Ovary (tissue), 7 donors: ENCODE measurements at regions not wholly inside any gene's neighbourhood (a gene's known extent, or its start where the extent isn't known, plus 50 kb on each side); places are given as distances from the start of the nearest gene placed in this dataset.

ENCODE experiments used
- DNase-seq, 5 donors: peaks; one replicate each; pipeline ENCODE4 v3.0.0-alpha.2; 2019 to 2020
- H3K27ac ChIP-seq, 2 donors: fragments of 200-600 bp; one replicate each; pipeline versions ENCODE4 v1.5.1 to v1.8.0; 2019 to 2022
- H3K27me3 ChIP-seq: fragments of 200-600 bp; one replicate; pipeline ENCODE4 v1.8.0; 2022
- H3K36me3 ChIP-seq: fragments of 200-600 bp; sonication (generic); one replicate; pipeline ENCODE4 v1.5.1; 2019
- H3K4me1 ChIP-seq: one replicate; pipeline ENCODE4 v1.8.1; 2013; ENCODE audit warnings: mild to moderate bottlenecking, moderate library complexity; ENCODE audit not compliant: insufficient read depth
- H3K4me3 ChIP-seq: fragments of 200-600 bp; sonication (generic); one replicate; pipeline ENCODE4 v1.5.1; 2017
- H3K9me3 ChIP-seq, 2 donors: fragments of 200-600 bp in 1 of 2; sonication (generic) in 1 of 2; one replicate each; pipeline versions ENCODE4 v1.5.1 to v1.8.1; 2013 to 2019; ENCODE audit warnings: mild to moderate bottlenecking in 1 of 2, moderate library complexity in 1 of 2
- CTCF ChIP-seq, 3 donors: fragments of 450-650 bp in 2 of 3; fragments of 200-600 bp in 1 of 3; IDR thresholded peaks; one replicate each; pipeline versions ENCODE4 v1.5.1 to v1.8.0; 2016 to 2022; ENCODE audit warnings: antibody characterized with exemption in 3 of 3, mild to moderate bottlenecking in 1 of 3
- EP300 ChIP-seq: sonication (generic); formaldehyde crosslinking; IDR thresholded peaks from one replicate; pipeline ENCODE4 v1.6.1; 2017; ENCODE audit warnings: antibody characterized with exemption
- POLR2A ChIP-seq: fragments of 450-650 bp; IDR thresholded peaks from one replicate; pipeline ENCODE4 v1.6.1; 2017; ENCODE audit warnings: antibody characterized with exemption, mild to moderate bottlenecking, moderate library complexity
- WGBS, 3 donors: extraction: QIAGEN DNeasy Blood & Tissue Kit in 1 of 3; methylation state at CpG; one replicate each; pipeline versions ENCODE4 v1.1.5 to v1.1.7; 2013 to 2017; 5-methylcytosine and 5-hydroxymethylcytosine counted together
- intact Hi-C, 4 donors: fragments of 100-400 bp; cut with DNase I; formaldehyde crosslinking; loops; one replicate each; pipeline versions ENCODE4 v1.11.0 to v1.15.1; 2022 to 2023
- donor health status: DM: no; HTN: no; CAD: no; lungs with moderate emphysema.
- donor health status: DM: no; HTN: no; CAD: no.
- donor health status: Bipolar disorder and iron deficiency.
- donor health status: DM: no; HTN: no; CAD: no.
- donor health status: DM: yes; HTN: yes; CAD: no.

- intact Hi-C loops: no loop called here
- Histone ChIP-seq H3K36me3 (no peaks in the 10 kb centered on the region), H3K27ac (no peak overlapping the region), H3K27me3 (no peaks in the 10 kb centered on the region), H3K9me3 (no peaks in the 10 kb centered on the region), H3K4me1 (peaks cover 2% of the 10 kb centered on the region), H3K4me3 (no peak overlapping the region)
- no peak for DNase-seq
- 71 to 90% (median 84%) methylated on average over 3 of the region's 3 CpGs for WGBS, 3 donors
- TF ChIP-seq CTCF (IDR thresholded peaks at IDR 0.05) (no peak), EP300 (no peak), POLR2A (no peak)
Measured at GRCh38 chr14:89504091-89504490, 87.1 kb upstream of the FOXN3 start.

- Histone ChIP-seq H3K4me3 (no peak overlapping the region), H3K27ac (no peak overlapping the region), H3K27me3 (no peaks in the 10 kb centered on the region), H3K9me3 (no peaks in the 10 kb centered on the region), H3K4me1 (peaks cover 2% of the 10 kb centered on the region), H3K36me3 (no peaks in the 10 kb centered on the region)
- intact Hi-C loops: no loop called here
- no peak for DNase-seq
- 83 to 91% (median 89%) methylated on average over 10 of the region's 10 CpGs for whole genome bisulfite sequencing, 3 donors
- no peak for TF ChIP-seq CTCF (IDR thresholded peaks at IDR 0.05)
- TF ChIP-seq POLR2A: no peak
Measured at GRCh38 chr14:89503431-89503996, 86.5 kb upstream of the FOXN3 start.

- intact Hi-C loops: no loop called here
- no peak for DNase-seq
- Histone ChIP-seq H3K27ac (no peak overlapping the region), H3K27me3 (no peaks in the 10 kb centered on the region), H3K9me3 (no peaks in the 10 kb centered on the region), H3K4me3 (no peak overlapping the region), H3K36me3 (no peaks in the 10 kb centered on the region), H3K4me1 (peaks cover 2% of the 10 kb centered on the region)
- TF ChIP-seq EP300 (no peak), CTCF (IDR thresholded peaks at IDR 0.05) (no peak), POLR2A (no peak)
- WGBS, 3 donors: 75 to 86% (median 80%) methylated on average over 5 of the region's 5 CpGs
Measured at GRCh38 chr14:89502966-89503365, 85.9 kb upstream of the FOXN3 start.

GRCh38 chr14:89501381-89501780 is 84.3 kb upstream of the FOXN3 start:
- no peaks in the 10 kb centered on the region for H3K4me1 ChIP-seq
- H3K4me3 ChIP-seq: no peak overlapping the region
- no peaks in the 10 kb centered on the region for H3K36me3 ChIP-seq
- WGBS, 3 donors: 95 to 96% (median 95%) methylated on average over 4 of the region's 4 CpGs
- no peaks in the 10 kb centered on the region for H3K9me3 ChIP-seq
- no peak for DNase-seq
- TF ChIP-seq CTCF (IDR thresholded peaks at IDR 0.05) (no peak), EP300 (no peak), POLR2A (no peak)
- H3K27me3 ChIP-seq: no peaks in the 10 kb centered on the region
- H3K27ac ChIP-seq: no peak overlapping the region
- intact Hi-C loops: no loop called here
